GM18508 (cell line): ENCODE measurements at regions not wholly inside any gene's neighbourhood (a gene's known extent, or its start where the extent isn't known, plus 50 kb on each side); places are given as distances from the start of the nearest gene placed in this dataset.
"Not testable (repeated sequence)": the region's sequence is repeated elsewhere in the genome, so short reads cannot be mapped to it uniquely, and the experiment has no call there.

Experiments used
- ATAC-seq: cut with Tn5 transposase; IDR thresholded peaks from one replicate; pipeline ENCODE4 v1.9.1; 2021; ENCODE audit warnings: moderate number of reproducible peaks; ENCODE audit not compliant: insufficient read depth, unreplicated experiment

- no peak for ATAC-seq
These were observed 103.8 kb upstream of the ALKAL2 start for GRCh38 chr2:391696-392095.

- no peak for ATAC-seq
These were observed 103.1 kb upstream of the ALKAL2 start for GRCh38 chr2:390959-391358.

- ATAC-seq, result not testable (repeated sequence)
These were observed 102.1 kb upstream of the ALKAL2 start for GRCh38 chr2:389985-390384.

GRCh38 chr2:388752-389151, 100.9 kb upstream of the ALKAL2 start:
- not testable (repeated sequence) for ATAC-seq

- ATAC-seq, result no peak
These were observed 100.1 kb upstream of the ALKAL2 start for GRCh38 chr2:387980-388421.

GRCh38 chr2:386406-387103, 98.7 kb upstream of the ALKAL2 start:
- ATAC-seq, result no peak

- no peak for ATAC-seq
These were observed 97.9 kb upstream of the ALKAL2 start for GRCh38 chr2:385785-386184.

- ATAC-seq, result no peak
These were observed 97.2 kb upstream of the ALKAL2 start for GRCh38 chr2:385061-385460.

GRCh38 chr2:383888-384287, 96.0 kb upstream of the ALKAL2 start:
- no peak for ATAC-seq

GRCh38 chr2:383178-383577, 95.3 kb upstream of the ALKAL2 start:
- no peak for ATAC-seq

GRCh38 chr2:382728-383022, 94.8 kb upstream of the ALKAL2 start:
- no peak for ATAC-seq

GRCh38 chr2:381941-382727, 94.2 kb upstream of the ALKAL2 start:
- ATAC-seq, result no peak

GRCh38 chr2:381181-381580, 93.3 kb upstream of the ALKAL2 start:
- no peak for ATAC-seq

GRCh38 chr2:380772-381171, 92.9 kb upstream of the ALKAL2 start:
- ATAC-seq, result no peak

- no peak for ATAC-seq
These were observed 92.3 kb upstream of the ALKAL2 start for GRCh38 chr2:380221-380620.

GRCh38 chr2:379778-380177, 91.9 kb upstream of the ALKAL2 start:
- ATAC-seq, result no peak

- no peak for ATAC-seq
These were observed 90.5 kb upstream of the ALKAL2 start for GRCh38 chr2:378364-378763.

GRCh38 chr2:377414-377813, 89.5 kb upstream of the ALKAL2 start:
- ATAC-seq, result no peak

- ATAC-seq, result no peak
These were observed 88.0 kb upstream of the ALKAL2 start for GRCh38 chr2:375956-376307.

- no peak for ATAC-seq
These were observed 87.5 kb upstream of the ALKAL2 start for GRCh38 chr2:375270-375955.

GRCh38 chr2:368386-368785, 80.5 kb upstream of the ALKAL2 start:
- ATAC-seq, result no peak

- ATAC-seq, result no peak
These were observed 79.4 kb upstream of the ALKAL2 start for GRCh38 chr2:367246-367645.
